LNCaP clone FGC (cell line): ENCODE measurements at regions not wholly inside any gene's neighbourhood (a gene's known extent, or its start where the extent isn't known, plus 50 kb on each side); places are given as distances from the start of the nearest gene placed in this dataset.

Experiments used
- DNase-seq: peaks from one replicate; pipeline ENCODE4 v3.0.0-alpha.2; 2011; ENCODE audit warnings: low read depth
- H3K4me3 ChIP-seq: 2 replicates; pipeline ENCODE4 v1.5.1; 2011; ENCODE audit warnings: mild to moderate bottlenecking, low read depth, low read length, control low read depth
- CTCF ChIP-seq: IDR thresholded peaks from 2 replicates; pipeline ENCODE4 v1.5.1; 2012; ENCODE audit warnings: mild to moderate bottlenecking; ENCODE audit not compliant: control insufficient read depth, insufficient read depth; ENCODE audit errors: extremely low read depth

- no peak overlapping the region for H3K4me3 ChIP-seq
- TF ChIP-seq CTCF: no peak
- no peak for DNase-seq
Measured at GRCh38 chr2:195408196-195408595, 248.8 kb upstream of the SLC39A10 start.

DNA sequence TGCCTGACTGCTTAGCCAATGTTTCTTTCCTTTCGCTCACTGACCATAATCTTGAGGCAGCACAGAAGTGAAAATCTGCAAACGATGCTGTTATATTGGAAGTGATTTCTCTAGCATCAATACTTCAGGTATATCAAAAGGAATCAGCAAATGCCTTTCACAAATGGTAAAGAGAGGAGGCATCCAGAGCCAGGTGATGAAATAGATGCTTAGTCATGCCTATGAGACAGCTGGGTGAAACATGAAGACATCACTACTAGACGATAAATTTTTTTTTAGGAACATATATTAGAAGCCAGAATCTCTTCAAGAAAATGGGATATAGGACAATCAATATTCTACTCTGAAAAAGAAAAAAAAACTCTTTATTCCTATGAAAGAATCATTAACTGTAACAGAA, 249.2 kb upstream of the SLC39A10 start:
- TF ChIP-seq CTCF: no peak
- no peak overlapping the region for H3K4me3 ChIP-seq
- no peak for DNase-seq

- no peak overlapping the region for H3K4me3 ChIP-seq
- DNase-seq: no peak
- no peak for TF ChIP-seq CTCF
Measured at GRCh38 chr2:195406886-195407603, 250.0 kb upstream of the SLC39A10 start.

- no peak overlapping the region for H3K4me3 ChIP-seq
- TF ChIP-seq CTCF: no peak
- DNase-seq: no peak
Measured at GRCh38 chr2:195404651-195405050, 252.4 kb upstream of the SLC39A10 start.

- H3K4me3 ChIP-seq: no peak overlapping the region
- TF ChIP-seq CTCF: no peak
- no peak for DNase-seq
Measured at GRCh38 chr2:195396479-195396878, 260.5 kb upstream of the SLC39A10 start.

- no peak for DNase-seq
- no peak overlapping the region for H3K4me3 ChIP-seq
- TF ChIP-seq CTCF: no peak
Measured at GRCh38 chr2:195395362-195395761, 261.7 kb upstream of the SLC39A10 start.

DNA sequence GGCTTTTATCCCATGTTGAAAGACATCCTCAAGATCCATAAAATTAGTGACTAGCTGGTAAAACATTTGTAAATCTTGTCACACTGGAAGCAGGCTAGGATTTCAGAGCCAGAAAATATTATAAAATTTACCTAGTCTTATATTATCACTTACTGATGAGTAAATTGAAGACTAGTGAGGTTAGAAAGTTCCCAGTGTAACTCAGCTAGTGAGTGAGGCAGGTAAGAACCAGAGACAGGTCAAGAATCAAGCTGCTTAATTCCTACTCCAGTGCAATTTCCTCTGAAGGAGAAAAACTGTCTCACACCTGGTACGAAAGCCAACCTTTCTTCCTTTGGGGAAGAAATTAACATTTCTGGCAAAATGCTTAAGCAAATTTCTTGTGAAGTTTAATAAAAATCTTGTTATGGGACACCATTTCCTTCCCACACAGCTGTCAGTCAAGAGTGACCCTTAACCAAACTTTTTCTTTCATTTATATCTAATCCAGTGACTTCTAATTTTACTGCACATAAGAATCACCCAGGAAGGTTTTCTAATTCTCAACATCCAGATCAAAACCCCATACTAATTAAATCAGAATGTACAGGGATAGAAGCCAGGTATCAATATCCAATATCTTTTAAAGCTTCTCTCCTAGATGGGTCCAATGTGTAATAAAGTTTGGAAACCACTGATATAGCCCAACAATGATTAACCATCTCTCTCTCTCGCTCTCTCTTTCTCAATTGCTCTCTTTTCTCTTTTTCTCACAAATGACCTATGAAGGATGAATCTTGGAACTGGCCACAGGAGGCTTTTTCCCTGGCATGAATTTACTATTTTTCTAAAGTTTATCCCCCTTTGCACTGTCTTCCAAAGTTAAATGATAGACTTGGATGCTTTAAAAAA, 264.3 kb upstream of the SLC39A10 start:
- no peak overlapping the region for H3K4me3 ChIP-seq
- no peak for DNase-seq
- no peak for TF ChIP-seq CTCF
